ENCODE measurements at regions not wholly inside any gene's neighbourhood (a gene's known extent, or its start where the extent isn't known, plus 50 kb on each side); places are given as distances from the start of the nearest gene placed in this dataset.

DNA sequence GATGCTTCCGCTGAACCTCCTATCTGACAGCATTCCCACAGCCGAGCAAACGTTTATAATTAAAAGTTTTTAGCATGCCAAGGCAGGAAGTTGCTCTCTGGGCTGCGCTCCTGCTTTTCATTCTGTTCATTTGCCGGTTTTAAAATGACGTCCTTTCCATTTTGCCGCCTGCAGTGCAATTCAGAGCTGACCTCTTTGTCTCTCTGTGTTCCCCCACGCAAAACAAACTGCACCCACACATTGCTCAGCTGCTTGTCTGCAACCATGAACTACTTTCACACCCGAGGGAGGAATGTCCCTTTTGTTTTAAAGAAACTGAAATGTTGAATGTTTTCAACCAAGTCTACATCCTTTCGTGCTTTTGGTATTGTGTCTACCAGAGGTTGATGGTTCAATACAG, 416.5 kb downstream of the EFNB2 start:
- RAD21 ChIA-PET (ENCODE audit: low non-redundant PET in 1 of 2, low total read pairs in 2 of 2, uncharacterized antibody in 2 of 2, unreplicated experiment in 2 of 2), result no interaction called here

GRCh38 chr13:106118050-106118449, 417.4 kb downstream of the EFNB2 start:
- Histone ChIP-seq H3K9ac (ENCODE audit: low read length) (no peak overlapping the region), H2AFZ (ENCODE audit: low read depth, low read length, poor library complexity, severe bottlenecking) (no peak overlapping the region), H3K79me2 (ENCODE audit: insufficient read depth, low read length) (no peaks in the 10 kb centered on the region), H3K9me2 (ENCODE audit: insufficient read depth) (no peaks in the 10 kb centered on the region), H3K27me3 (ENCODE audit: insufficient read depth, low read length) (no peaks in the 10 kb centered on the region), H3K9me3 (ENCODE audit: control insufficient read depth in 1 of 2, insufficient read depth in 1 of 2, low read depth in 1 of 2, low read length in 2 of 2) (no peaks in the 10 kb centered on the region), H3K4me3 (replicated peaks in 1 of 2; ENCODE audit: low read depth in 1 of 2, low read length in 2 of 2) (no peak overlapping the region), H3K4me2 (ENCODE audit: low read length) (no peak overlapping the region), H3K36me3 (ENCODE audit: control insufficient read depth in 1 of 2, insufficient read depth in 2 of 2, low read length in 2 of 2) (no peaks in the 10 kb centered on the region), H4K20me1 (ENCODE audit: insufficient read depth) (no peaks in the 10 kb centered on the region), H3K4me1 (ENCODE audit: control insufficient read depth in 1 of 2, insufficient read depth in 2 of 2, low read length in 2 of 2) (peaks cover 7 to 29% of the 10 kb centered on the region in 2 experiments), H3K27ac (ENCODE audit: low read depth, low read length) (no peak overlapping the region)
- intact Hi-C loops (cut with micrococcal nuclease), result no loop called here
- CTCF ChIA-PET, result no interaction called here
- TF ChIP-seq ZBTB33 (IDR thresholded peaks at IDR 0.05; ENCODE audit: extremely low read depth, insufficient replicate concordance, low read length), result no peak
- TF ChIP-seq ZNF274 (IDR thresholded peaks at IDR 0.05; ENCODE audit: low read depth, low read length), result no peak
- TF ChIP-seq POLR2AphosphoS5 (IDR thresholded peaks at IDR 0.05; ENCODE audit: low read depth, low read length), result no peak
- TF ChIP-seq EGR1 (IDR thresholded peaks at IDR 0.05; ENCODE audit: low read depth), result no peak
- no peak for TF ChIP-seq MAX (IDR thresholded peaks at IDR 0.05)
- no peak for DNase-seq (ENCODE audit: low read depth, low spot score)
- RAD21 ChIA-PET (ENCODE audit: low non-redundant PET in 1 of 2, low total read pairs in 2 of 2, uncharacterized antibody in 2 of 2, unreplicated experiment in 2 of 2), result no interaction called here
- no peak for ATAC-seq
- POLR2A ChIA-PET, result no interaction called here
- no TSS peak for BruUV-seq (replicated peaks)

More for the DNA sequence above, 416.5 kb downstream of the EFNB2 start:
- H3K27ac ChIP-seq (ENCODE audit: low read depth, low read length), result no peak overlapping the region
- H3K4me2 ChIP-seq (ENCODE audit: low read length), result no peak overlapping the region
- no TSS peak for BruUV-seq (replicated peaks)
- DNase-seq (ENCODE audit: low read depth, low spot score) (no peak), ATAC-seq (no peak)
- no peak overlapping the region for H3K4me3 ChIP-seq (replicated peaks in 1 of 2; ENCODE audit: low read depth in 1 of 2, low read length in 2 of 2)
- intact Hi-C loops (cut with micrococcal nuclease), result no loop called here
- no peaks in the 10 kb centered on the region for H3K79me2 ChIP-seq (ENCODE audit: insufficient read depth, low read length)
- H2AFZ ChIP-seq (ENCODE audit: low read depth, low read length, poor library complexity, severe bottlenecking), result no peak overlapping the region
- POLR2A ChIA-PET, result no interaction called here
- TF ChIP-seq CBX3 (IDR thresholded peaks at IDR 0.05; ENCODE audit: low read depth) (no peak), EZH2 (IDR thresholded peaks at IDR 0.05) (no peak), JUND (IDR thresholded peaks at IDR 0.05) (no peak), ELF1 (IDR thresholded peaks at IDR 0.05; ENCODE audit: borderline replicate concordance, low read depth) (no peak)
- TF ChIP-seq, protein P1, sequence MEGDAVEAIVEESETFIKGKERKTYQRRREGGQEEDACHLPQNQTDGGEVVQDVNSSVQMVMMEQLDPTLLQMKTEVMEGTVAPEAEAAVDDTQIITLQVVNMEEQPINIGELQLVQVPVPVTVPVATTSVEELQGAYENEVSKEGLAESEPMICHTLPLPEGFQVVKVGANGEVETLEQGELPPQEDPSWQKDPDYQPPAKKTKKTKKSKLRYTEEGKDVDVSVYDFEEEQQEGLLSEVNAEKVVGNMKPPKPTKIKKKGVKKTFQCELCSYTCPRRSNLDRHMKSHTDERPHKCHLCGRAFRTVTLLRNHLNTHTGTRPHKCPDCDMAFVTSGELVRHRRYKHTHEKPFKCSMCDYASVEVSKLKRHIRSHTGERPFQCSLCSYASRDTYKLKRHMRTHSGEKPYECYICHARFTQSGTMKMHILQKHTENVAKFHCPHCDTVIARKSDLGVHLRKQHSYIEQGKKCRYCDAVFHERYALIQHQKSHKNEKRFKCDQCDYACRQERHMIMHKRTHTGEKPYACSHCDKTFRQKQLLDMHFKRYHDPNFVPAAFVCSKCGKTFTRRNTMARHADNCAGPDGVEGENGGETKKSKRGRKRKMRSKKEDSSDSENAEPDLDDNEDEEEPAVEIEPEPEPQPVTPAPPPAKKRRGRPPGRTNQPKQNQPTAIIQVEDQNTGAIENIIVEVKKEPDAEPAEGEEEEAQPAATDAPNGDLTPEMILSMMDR (IDR thresholded peaks at IDR 0.05 in 2 of 3, conservative IDR thresholded peaks at IDR 0.05 in 1 of 3; ENCODE audit: borderline replicate concordance in 1 of 3, insufficient read depth in 1 of 3, low read depth in 2 of 3, low read length in 2 of 3), result no peak
- CTCF ChIA-PET, result no interaction called here
- H3K9me3 ChIP-seq (ENCODE audit: control insufficient read depth in 1 of 2, insufficient read depth in 1 of 2, low read depth in 1 of 2, low read length in 2 of 2), result no peaks in the 10 kb centered on the region
- H3K9me2 ChIP-seq (ENCODE audit: insufficient read depth), result no peaks in the 10 kb centered on the region
- H3K9ac ChIP-seq (ENCODE audit: low read length), result no peak overlapping the region
- H3K27me3 ChIP-seq (ENCODE audit: insufficient read depth, low read length), result no peaks in the 10 kb centered on the region
- no peaks in the 10 kb centered on the region for H4K20me1 ChIP-seq (ENCODE audit: insufficient read depth)
- H3K36me3 ChIP-seq (ENCODE audit: control insufficient read depth in 1 of 2, insufficient read depth in 2 of 2, low read length in 2 of 2), result no peaks in the 10 kb centered on the region
- peaks cover 7 to 29% of the 10 kb centered on the region in 2 experiments for H3K4me1 ChIP-seq (ENCODE audit: control insufficient read depth in 1 of 2, insufficient read depth in 2 of 2, low read length in 2 of 2)

Data from HCT116 (cell line).